GM18861 (cell line): ENCODE measurements at regions not wholly inside any gene's neighbourhood (a gene's known extent, or its start where the extent isn't known, plus 50 kb on each side); places are given as distances from the start of the nearest gene placed in this dataset.

ENCODE experiments used
- ATAC-seq: cut with Tn5 transposase; IDR thresholded peaks from one replicate; pipeline ENCODE4 v1.9.1; 2021; ENCODE audit not compliant: unreplicated experiment

- ATAC-seq: no peak
These were observed 59.4 kb upstream of the BTN3A2 start for GRCh38 chr6:26305641-26305969.

- ATAC-seq: no peak
These were observed 58.8 kb upstream of the BTN3A2 start for GRCh38 chr6:26306232-26306631.

- ATAC-seq: no peak
These were observed 57.1 kb upstream of the BTN3A2 start for GRCh38 chr6:26307850-26308249.

GRCh38 chr6:26309731-26310142 is 55.3 kb upstream of the BTN3A2 start:
- peak; percentile 47 for ATAC-seq

GRCh38 chr6:26311012-26311384 is 54.0 kb upstream of the BTN3A2 start:
- ATAC-seq: no peak

GRCh38 chr6:26311385-26312095 is 53.5 kb upstream of the BTN3A2 start:
- ATAC-seq: no peak

GRCh38 chr6:26312096-26312463 is 52.9 kb upstream of the BTN3A2 start:
- no peak for ATAC-seq

GRCh38 chr6:26312501-26313397 is 52.2 kb upstream of the BTN3A2 start:
- no peak for ATAC-seq
